MCF 10A (cell line): ENCODE measurements at regions not wholly inside any gene's neighbourhood (a gene's known extent, or its start where the extent isn't known, plus 50 kb on each side); places are given as distances from the start of the nearest gene placed in this dataset.

Source experiments
- BruUV-seq: library from RNA; stranded (reverse); fragments of 400-500 nt; replicated peaks from 2 replicates; lab custom pipeline; 2021; lab: Mats Ljungman, UMichigan
- CTCF ChIA-PET: fragments of 300-600 bp; sonication (Branson Sonifier 250); formaldehyde crosslinking; extraction: SDS; loops from one replicate; lab custom pipeline; 2021; ENCODE audit warnings: antibody characterized with exemption, inconsistent platforms; lab: Yijun Ruan, JAX
- POLR2A ChIA-PET: fragments of 300-600, 350-650 bp; sonication (Branson Sonifier 250); formaldehyde crosslinking; extraction: SDS; loops from one replicate; lab custom pipeline; 2020; ENCODE audit warnings: antibody characterized with exemption, inconsistent platforms; lab: Yijun Ruan, JAX
- DNase-seq: peaks from one replicate; pipeline ENCODE4 v3.0.0-alpha.2; 2018; ENCODE audit not compliant: unreplicated experiment
- H3K27ac Mint-ChIP-seq: one replicate; pipeline ENCODE4 v1.8.0; 2022; ENCODE audit warnings: mild to moderate bottlenecking, low read depth, mixed read lengths; ENCODE audit not compliant: unreplicated experiment
- H3K27me3 Mint-ChIP-seq: one replicate; pipeline ENCODE4 v1.8.0; 2022; ENCODE audit warnings: mixed read lengths; ENCODE audit not compliant: insufficient read depth, unreplicated experiment
- H3K36me3 Mint-ChIP-seq: one replicate; pipeline ENCODE4 v1.8.0; 2022; ENCODE audit warnings: mild to moderate bottlenecking, moderate library complexity, mixed read lengths; ENCODE audit not compliant: insufficient read depth, unreplicated experiment
- H3K4me1 Mint-ChIP-seq: one replicate; pipeline ENCODE4 v1.8.0; 2022; ENCODE audit warnings: mixed read lengths; ENCODE audit not compliant: insufficient read depth, unreplicated experiment
- H3K4me3 Mint-ChIP-seq: one replicate; pipeline ENCODE4 v1.8.0; 2022; ENCODE audit warnings: mild to moderate bottlenecking, moderate library complexity, mixed read lengths; ENCODE audit not compliant: unreplicated experiment
- H3K9me3 Mint-ChIP-seq: one replicate; pipeline ENCODE4 v1.8.0; 2022; ENCODE audit warnings: mixed read lengths; ENCODE audit not compliant: unreplicated experiment
- CTCF ChIP-seq: fragments of 200-600 bp; IDR thresholded peaks from one replicate; pipeline ENCODE4 v1.8.0; 2022; ENCODE audit warnings: antibody characterized with exemption, mild to moderate bottlenecking; ENCODE audit not compliant: unreplicated experiment
- intact Hi-C: fragments of 100-400 bp; cut with micrococcal nuclease; formaldehyde crosslinking; loops from 2 replicates; pipeline ENCODE4 v1.14.1; 2022

GRCh38 chr13:64362564-64362963 lies 2867.6 kb downstream of the PCDH9 start:
- POLR2A ChIA-PET: no interaction called here
- no peaks in the 10 kb centered on the region for H3K27me3 Mint-ChIP-seq

GRCh38 chr13:64347664-64348063 lies 2882.5 kb downstream of the PCDH9 start:
- POLR2A ChIA-PET: no interaction called here
- no peak overlapping the region for H3K4me3 Mint-ChIP-seq
- H3K27me3 Mint-ChIP-seq: no peaks in the 10 kb centered on the region
- CTCF ChIA-PET: no interaction called here
- peaks cover 6% of the 10 kb centered on the region for H3K36me3 Mint-ChIP-seq
- peaks cover 19% of the 10 kb centered on the region for H3K9me3 Mint-ChIP-seq
- no peak overlapping the region for H3K27ac Mint-ChIP-seq
- intact Hi-C loops: no loop called here
- no TSS peak for BruUV-seq
- no peak for DNase-seq
- no peak for TF ChIP-seq CTCF
- no peaks in the 10 kb centered on the region for H3K4me1 Mint-ChIP-seq

More at GRCh38 chr13:64362564-64362963, 2867.6 kb downstream of the PCDH9 start:
- no peaks in the 10 kb centered on the region for H3K36me3 Mint-ChIP-seq
- no peak for TF ChIP-seq CTCF
- no peak overlapping the region for H3K4me3 Mint-ChIP-seq
- BruUV-seq: no TSS peak
- DNase-seq: no peak
- H3K4me1 Mint-ChIP-seq: no peaks in the 10 kb centered on the region
- CTCF ChIA-PET: no interaction called here
- intact Hi-C loops: no loop called here
- H3K27ac Mint-ChIP-seq: no peak overlapping the region
- H3K9me3 Mint-ChIP-seq: no peaks in the 10 kb centered on the region

- no peak for DNase-seq
- peaks cover 22% of the 10 kb centered on the region for H3K9me3 Mint-ChIP-seq
- no peak overlapping the region for H3K4me3 Mint-ChIP-seq
- CTCF ChIA-PET: no interaction called here
- POLR2A ChIA-PET: no interaction called here
- intact Hi-C loops: no loop called here
- H3K4me1 Mint-ChIP-seq: no peaks in the 10 kb centered on the region
- no peak for TF ChIP-seq CTCF
- BruUV-seq: no TSS peak
- H3K27me3 Mint-ChIP-seq: no peaks in the 10 kb centered on the region
- H3K27ac Mint-ChIP-seq: no peak overlapping the region
- no peaks in the 10 kb centered on the region for H3K36me3 Mint-ChIP-seq
Observed at GRCh38 chr13:64339373-64340063, 2890.6 kb downstream of the PCDH9 start.

GRCh38 chr13:64338671-64339070 lies 2891.5 kb downstream of the PCDH9 start:
- Mint-ChIP-seq H3K27ac (no peak overlapping the region), H3K4me3 (no peak overlapping the region), H3K36me3 (no peaks in the 10 kb centered on the region), H3K27me3 (no peaks in the 10 kb centered on the region), H3K4me1 (no peaks in the 10 kb centered on the region), H3K9me3 (peaks cover 19% of the 10 kb centered on the region)
- POLR2A ChIA-PET: no interaction called here
- CTCF ChIA-PET: no interaction called here
- no peak for DNase-seq
- intact Hi-C loops: no loop called here
- no TSS peak for BruUV-seq
- TF ChIP-seq CTCF: no peak
